Spleen (tissue), 7 donors: ENCODE measurements at regions not wholly inside any gene's neighbourhood (a gene's known extent, or its start where the extent isn't known, plus 50 kb on each side); places are given as distances from the start of the nearest gene placed in this dataset.

Experiments
- POLR2A ChIP-seq, 3 donors: fragments of 450-650 bp; IDR thresholded peaks; one replicate each; pipeline ENCODE4 v1.5.1; 2017; ENCODE audit warnings: antibody characterized with exemption in 3 of 3, mild to moderate bottlenecking in 1 of 3
- TF ChIP-seq, protein P1 (sequence below), 11 experiments: fragments of 200-600 bp in 7 of 11; fragments of 450-650 bp in 4 of 11; sonication (generic) in 4 of 11; IDR thresholded peaks in 8 of 11; conservative IDR thresholded peaks in 3 of 11; 1 replicate in 7 of 11; 2 replicates in 4 of 11; pipeline versions ENCODE4 v1.4.0 to v1.8.0; 2016 to 2021; ENCODE audit warnings: antibody characterized with exemption in 11 of 11, inconsistent platforms in 4 of 11, mild to moderate bottlenecking in 1 of 11
- donor health status: DM: no; HTN: no; CAD: no; lungs with moderate emphysema.
- donor health status: DM: no; HTN: no; CAD: no.
- donor health status: DM: no; HTN: no; CAD: no.

DNA sequence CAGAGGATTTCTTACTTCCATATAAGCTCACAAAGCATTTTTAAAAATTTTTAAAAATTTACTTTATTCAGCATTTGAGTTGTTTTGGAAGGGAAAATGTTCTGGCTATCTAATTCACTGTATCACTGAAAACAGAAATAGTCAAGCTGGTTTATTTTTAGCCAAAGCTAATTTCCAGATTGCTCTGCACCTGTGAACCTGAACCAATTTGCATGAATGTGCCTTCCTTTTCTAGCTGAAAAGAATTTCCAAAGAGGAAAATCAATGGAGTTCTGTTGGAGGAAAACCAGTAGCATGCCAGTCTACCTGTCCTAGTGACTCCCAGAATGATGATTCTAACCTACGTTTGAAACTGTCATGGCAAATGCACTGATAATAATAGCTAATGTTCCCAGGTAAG is 134.2 kb upstream of the LIPC start:
- TF ChIP-seq, protein P1, sequence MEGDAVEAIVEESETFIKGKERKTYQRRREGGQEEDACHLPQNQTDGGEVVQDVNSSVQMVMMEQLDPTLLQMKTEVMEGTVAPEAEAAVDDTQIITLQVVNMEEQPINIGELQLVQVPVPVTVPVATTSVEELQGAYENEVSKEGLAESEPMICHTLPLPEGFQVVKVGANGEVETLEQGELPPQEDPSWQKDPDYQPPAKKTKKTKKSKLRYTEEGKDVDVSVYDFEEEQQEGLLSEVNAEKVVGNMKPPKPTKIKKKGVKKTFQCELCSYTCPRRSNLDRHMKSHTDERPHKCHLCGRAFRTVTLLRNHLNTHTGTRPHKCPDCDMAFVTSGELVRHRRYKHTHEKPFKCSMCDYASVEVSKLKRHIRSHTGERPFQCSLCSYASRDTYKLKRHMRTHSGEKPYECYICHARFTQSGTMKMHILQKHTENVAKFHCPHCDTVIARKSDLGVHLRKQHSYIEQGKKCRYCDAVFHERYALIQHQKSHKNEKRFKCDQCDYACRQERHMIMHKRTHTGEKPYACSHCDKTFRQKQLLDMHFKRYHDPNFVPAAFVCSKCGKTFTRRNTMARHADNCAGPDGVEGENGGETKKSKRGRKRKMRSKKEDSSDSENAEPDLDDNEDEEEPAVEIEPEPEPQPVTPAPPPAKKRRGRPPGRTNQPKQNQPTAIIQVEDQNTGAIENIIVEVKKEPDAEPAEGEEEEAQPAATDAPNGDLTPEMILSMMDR (IDR thresholded peaks at IDR 0.05 in 8 of 11, conservative IDR thresholded peaks at IDR 0.05 in 3 of 11): no peak
- TF ChIP-seq POLR2A (IDR thresholded peaks at IDR 0.05): no peak
